ENCODE measurements at regions not wholly inside any gene's neighbourhood (a gene's known extent, or its start where the extent isn't known, plus 50 kb on each side); places are given as distances from the start of the nearest gene placed in this dataset.
"Not testable (repeated sequence)": the region's sequence is repeated elsewhere in the genome, so short reads cannot be mapped to it uniquely, and the experiment has no call there.

DNA sequence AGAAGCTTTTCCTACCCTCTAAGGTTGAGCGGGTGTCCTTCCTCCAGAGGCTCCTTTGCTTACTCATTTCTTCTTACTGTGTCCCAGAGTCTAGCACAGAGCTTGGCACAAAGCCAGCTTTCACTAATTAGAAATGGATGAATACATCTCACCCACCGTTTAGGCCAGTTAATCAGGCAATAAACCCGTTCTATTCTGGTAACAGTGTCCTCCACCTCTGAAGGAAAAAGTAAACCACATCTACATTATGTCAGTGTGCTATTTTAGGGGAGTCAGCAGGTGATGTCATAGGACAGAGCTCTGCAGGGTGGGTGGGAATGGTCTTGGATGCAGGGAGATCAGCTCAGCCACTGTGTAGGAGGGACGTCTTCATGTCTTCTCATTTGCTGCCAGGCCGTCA, 109.2 kb downstream of the OSTF1 start:
- H3K4me1 ChIP-seq (ENCODE audit: low read depth, poor library complexity, severe bottlenecking) = no peaks in the 10 kb centered on the region
- no peak overlapping the region for H3K4me2 ChIP-seq
- no peaks in the 10 kb centered on the region for H4K20me1 ChIP-seq (ENCODE audit: insufficient read depth)
- TF ChIP-seq, protein P1, sequence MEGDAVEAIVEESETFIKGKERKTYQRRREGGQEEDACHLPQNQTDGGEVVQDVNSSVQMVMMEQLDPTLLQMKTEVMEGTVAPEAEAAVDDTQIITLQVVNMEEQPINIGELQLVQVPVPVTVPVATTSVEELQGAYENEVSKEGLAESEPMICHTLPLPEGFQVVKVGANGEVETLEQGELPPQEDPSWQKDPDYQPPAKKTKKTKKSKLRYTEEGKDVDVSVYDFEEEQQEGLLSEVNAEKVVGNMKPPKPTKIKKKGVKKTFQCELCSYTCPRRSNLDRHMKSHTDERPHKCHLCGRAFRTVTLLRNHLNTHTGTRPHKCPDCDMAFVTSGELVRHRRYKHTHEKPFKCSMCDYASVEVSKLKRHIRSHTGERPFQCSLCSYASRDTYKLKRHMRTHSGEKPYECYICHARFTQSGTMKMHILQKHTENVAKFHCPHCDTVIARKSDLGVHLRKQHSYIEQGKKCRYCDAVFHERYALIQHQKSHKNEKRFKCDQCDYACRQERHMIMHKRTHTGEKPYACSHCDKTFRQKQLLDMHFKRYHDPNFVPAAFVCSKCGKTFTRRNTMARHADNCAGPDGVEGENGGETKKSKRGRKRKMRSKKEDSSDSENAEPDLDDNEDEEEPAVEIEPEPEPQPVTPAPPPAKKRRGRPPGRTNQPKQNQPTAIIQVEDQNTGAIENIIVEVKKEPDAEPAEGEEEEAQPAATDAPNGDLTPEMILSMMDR (conservative IDR thresholded peaks at IDR 0.05; ENCODE audit: low read depth, low read length) = no peak
- H3K27ac ChIP-seq = no peak overlapping the region
- no peak overlapping the region for H3K4me3 ChIP-seq (IDR thresholded peaks at IDR 0.05; ENCODE audit: insufficient read depth, low read depth, low read length)
- H3K27me3 ChIP-seq (ENCODE audit: insufficient read depth, low read depth) = no peaks in the 10 kb centered on the region
- H3K79me2 ChIP-seq (ENCODE audit: insufficient read depth, low read depth) = no peaks in the 10 kb centered on the region
- no peak overlapping the region for H2AFZ ChIP-seq (ENCODE audit: low read depth)
- H3K36me3 ChIP-seq (ENCODE audit: insufficient read depth) = no peaks in the 10 kb centered on the region
- H3K9ac ChIP-seq = no peak overlapping the region

GRCh38 chr9:75198436-75198835, 110.1 kb downstream of the OSTF1 start:
- no peak overlapping the region for H3K4me2 ChIP-seq
- no peaks in the 10 kb centered on the region for H3K4me1 ChIP-seq (ENCODE audit: low read depth, poor library complexity, severe bottlenecking)
- no peaks in the 10 kb centered on the region for H3K36me3 ChIP-seq (ENCODE audit: insufficient read depth)
- TF ChIP-seq, protein P1 (conservative IDR thresholded peaks at IDR 0.05; ENCODE audit: low read depth, low read length) = no peak
- H3K9ac ChIP-seq = no peak overlapping the region
- no peaks in the 10 kb centered on the region for H4K20me1 ChIP-seq (ENCODE audit: insufficient read depth)
- no peaks in the 10 kb centered on the region for H3K79me2 ChIP-seq (ENCODE audit: insufficient read depth, low read depth)
- no peak overlapping the region for H3K27ac ChIP-seq
- no peak overlapping the region for H2AFZ ChIP-seq (ENCODE audit: low read depth)
- H3K27me3 ChIP-seq (ENCODE audit: insufficient read depth, low read depth) = no peaks in the 10 kb centered on the region
- H3K4me3 ChIP-seq (IDR thresholded peaks at IDR 0.05; ENCODE audit: insufficient read depth, low read depth, low read length) = no peak overlapping the region

GRCh38 chr9:75200892-75201470, 112.7 kb downstream of the OSTF1 start:
- H3K9ac ChIP-seq = no peak overlapping the region
- H4K20me1 ChIP-seq (ENCODE audit: insufficient read depth) = no peaks in the 10 kb centered on the region
- TF ChIP-seq, protein P1 (conservative IDR thresholded peaks at IDR 0.05; ENCODE audit: low read depth, low read length) = peak; percentile 90
- no peaks in the 10 kb centered on the region for H3K79me2 ChIP-seq (ENCODE audit: insufficient read depth, low read depth)
- no peaks in the 10 kb centered on the region for H3K4me1 ChIP-seq (ENCODE audit: low read depth, poor library complexity, severe bottlenecking)
- H3K27me3 ChIP-seq (ENCODE audit: insufficient read depth, low read depth) = no peaks in the 10 kb centered on the region
- H3K4me3 ChIP-seq (IDR thresholded peaks at IDR 0.05; ENCODE audit: insufficient read depth, low read depth, low read length) = no peak overlapping the region
- no peak overlapping the region for H3K4me2 ChIP-seq
- H2AFZ ChIP-seq (ENCODE audit: low read depth) = no peak overlapping the region
- no peak overlapping the region for H3K27ac ChIP-seq
- no peaks in the 10 kb centered on the region for H3K36me3 ChIP-seq (ENCODE audit: insufficient read depth)

GRCh38 chr9:75201480-75202209, 113.3 kb downstream of the OSTF1 start:
- Histone ChIP-seq H3K27ac (no peak overlapping the region), H3K4me2 (no peak overlapping the region), H3K79me2 (ENCODE audit: insufficient read depth, low read depth) (no peaks in the 10 kb centered on the region), H4K20me1 (ENCODE audit: insufficient read depth) (no peaks in the 10 kb centered on the region), H2AFZ (ENCODE audit: low read depth) (no peak overlapping the region), H3K27me3 (ENCODE audit: insufficient read depth, low read depth) (no peaks in the 10 kb centered on the region), H3K4me3 (IDR thresholded peaks at IDR 0.05; ENCODE audit: insufficient read depth, low read depth, low read length) (no peak overlapping the region), H3K36me3 (ENCODE audit: insufficient read depth) (no peaks in the 10 kb centered on the region), H3K9ac (no peak overlapping the region), H3K4me1 (ENCODE audit: low read depth, poor library complexity, severe bottlenecking) (no peaks in the 10 kb centered on the region)
- TF ChIP-seq, protein P1 (conservative IDR thresholded peaks at IDR 0.05; ENCODE audit: low read depth, low read length) = no peak

DNA sequence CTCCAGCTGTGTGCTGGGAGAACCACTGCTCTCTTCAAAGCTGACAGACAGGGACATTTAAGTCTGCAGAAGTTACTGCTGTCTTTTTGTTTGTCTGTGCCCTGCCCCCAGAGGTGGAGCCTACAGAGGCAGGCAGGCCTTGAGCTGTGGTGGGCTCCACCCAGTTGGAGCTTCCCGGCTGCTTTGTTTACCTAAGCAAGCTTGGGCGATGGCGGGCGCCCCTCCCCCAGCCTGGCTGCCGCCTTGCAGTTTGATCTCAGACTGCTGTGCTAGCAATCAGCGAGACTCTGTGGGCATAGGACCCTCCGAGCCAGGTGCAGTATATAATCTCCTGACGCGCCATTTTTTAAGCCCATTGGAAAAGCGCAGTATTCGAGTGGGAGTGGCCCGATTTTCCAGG, 119.7 kb downstream of the OSTF1 start:
- H3K27ac ChIP-seq; H3K4me3 ChIP-seq (IDR thresholded peaks at IDR 0.05; ENCODE audit: insufficient read depth, low read depth, low read length); H3K4me1 ChIP-seq (ENCODE audit: low read depth, poor library complexity, severe bottlenecking); H3K36me3 ChIP-seq (ENCODE audit: insufficient read depth); H3K79me2 ChIP-seq (ENCODE audit: insufficient read depth, low read depth); H3K4me2 ChIP-seq; H3K9ac ChIP-seq; H2AFZ ChIP-seq (ENCODE audit: low read depth); H3K27me3 ChIP-seq (ENCODE audit: insufficient read depth, low read depth); H4K20me1 ChIP-seq (ENCODE audit: insufficient read depth): not testable (repeated sequence)
